ENCODE measurements at regions not wholly inside any gene's neighbourhood (a gene's known extent, or its start where the extent isn't known, plus 50 kb on each side); places are given as distances from the start of the nearest gene placed in this dataset.
A peak's percentile ranks its signal among the peaks of the same experiment; 100 is the strongest.

- Mint-ChIP-seq H3K27ac (no peak overlapping the region), H3K27me3 (ENCODE audit: insufficient read depth, low read depth, poor library complexity) (no peaks in the 10 kb centered on the region), H3K9me3 (peaks cover 4% of the 10 kb centered on the region; the same call in 2 of the 3 replicates), H3K4me1 (no peaks in the 10 kb centered on the region), H3K36me3 (ENCODE audit: low read depth) (no peaks in the 10 kb centered on the region; the same call in 2 of the 3 replicates), H3K4me3 (no peak overlapping the region)
- Histone ChIP-seq H3K79me2 (replicated peaks; ENCODE audit: insufficient read depth) (no peaks in the 10 kb centered on the region), H3K4me1 (ENCODE audit: insufficient read depth) (no peaks in the 10 kb centered on the region), H3K9me2 (ENCODE audit: insufficient read depth) (no peaks in the 10 kb centered on the region), H2AFZ (no peak overlapping the region), H3K27me3 (ENCODE audit: insufficient read depth) (no peaks in the 10 kb centered on the region), H4K20me1 (replicated peaks; ENCODE audit: insufficient read depth) (no peaks in the 10 kb centered on the region), H3K27ac (ENCODE audit: low read depth) (no peak overlapping the region), H3K4me2 (no peak overlapping the region), H3K4me3 (no peak overlapping the region), H3K36me3 (ENCODE audit: insufficient read depth) (peaks cover 3% of the 10 kb centered on the region; the same call in 1 of the 2 replicates), H3F3A (replicated peaks; ENCODE audit: low read depth) (no peaks in the 10 kb centered on the region)
- DNase-seq (ENCODE audit: low spot score) = peak; percentile 75
- TF ChIP-seq EZH2 (IDR thresholded peaks at IDR 0.05; ENCODE audit: low read depth, unreplicated experiment) (no peak), CREB1 (CRISPR knock-in tag; IDR thresholded peaks at IDR 0.05; ENCODE audit: low read depth) (no peak), CTCF (conservative IDR thresholded peaks at IDR 0.05; ENCODE audit: low read depth in 2 of 2) (peak; percentile 70 to 84), ETS1 (IDR thresholded peaks at IDR 0.05) (no peak)
- peak; percentile 63 for ATAC-seq
Observed at GRCh38 chr4:96035727-96036126, 195.8 kb downstream of the PDHA2 start.

- Histone ChIP-seq H2AFZ (no peak overlapping the region), H3K79me2 (replicated peaks; ENCODE audit: insufficient read depth) (no peaks in the 10 kb centered on the region), H3K4me2 (no peak overlapping the region), H4K20me1 (replicated peaks; ENCODE audit: insufficient read depth) (no peaks in the 10 kb centered on the region), H3K4me1 (ENCODE audit: insufficient read depth) (no peaks in the 10 kb centered on the region), H3K9me2 (ENCODE audit: insufficient read depth) (no peaks in the 10 kb centered on the region), H3K36me3 (ENCODE audit: insufficient read depth) (peaks cover 3% of the 10 kb centered on the region; the same call in 1 of the 2 replicates), H3K4me3 (no peak overlapping the region), H3F3A (replicated peaks; ENCODE audit: low read depth) (no peaks in the 10 kb centered on the region), H3K27me3 (ENCODE audit: insufficient read depth) (no peaks in the 10 kb centered on the region), H3K27ac (ENCODE audit: low read depth) (no peak overlapping the region)
- ATAC-seq = no peak
- Mint-ChIP-seq H3K27ac (no peak overlapping the region), H3K9me3 (peaks cover 4% of the 10 kb centered on the region; the same call in 2 of the 3 replicates), H3K4me1 (no peaks in the 10 kb centered on the region), H3K27me3 (ENCODE audit: insufficient read depth, low read depth, poor library complexity) (no peaks in the 10 kb centered on the region), H3K4me3 (no peak overlapping the region), H3K36me3 (ENCODE audit: low read depth) (no peaks in the 10 kb centered on the region; the same call in 2 of the 3 replicates)
- DNase-seq (ENCODE audit: low spot score) = no peak
- TF ChIP-seq EZH2 (IDR thresholded peaks at IDR 0.05; ENCODE audit: low read depth, unreplicated experiment) (no peak), CTCF (conservative IDR thresholded peaks at IDR 0.05; ENCODE audit: low read depth in 2 of 2) (no peak), JUNB (IDR thresholded peaks at IDR 0.05; ENCODE audit: unreplicated experiment) (no peak), STAT1 (IDR thresholded peaks at IDR 0.05; ENCODE audit: unreplicated experiment) (no peak), REST (IDR thresholded peaks at IDR 0.05; ENCODE audit: unreplicated experiment) (no peak), CREB1 (CRISPR knock-in tag; IDR thresholded peaks at IDR 0.05; ENCODE audit: low read depth) (no peak), ZNF114 (CRISPR knock-in tag; IDR thresholded peaks at IDR 0.05) (no peak), ZNF331 (CRISPR knock-in tag; IDR thresholded peaks at IDR 0.05; ENCODE audit: low read depth) (no peak)
Observed at GRCh38 chr4:96036781-96037180, 196.9 kb downstream of the PDHA2 start.

Measured in GM23338 (cell line).